H1 (cell line): ENCODE measurements at regions not wholly inside any gene's neighbourhood (a gene's known extent, or its start where the extent isn't known, plus 50 kb on each side); places are given as distances from the start of the nearest gene placed in this dataset.

ENCODE experiments used
- POLR2A ChIP-seq, 2 experiments: IDR thresholded peaks; 1 replicate in 1 of 2; 2 replicates in 1 of 2; pipeline ENCODE4 v1.6.1; 2011; ENCODE audit warnings: low read depth in 2 of 2, low read length in 2 of 2, mild to moderate bottlenecking in 2 of 2; ENCODE audit errors: control extremely low read depth in 1 of 2
- TF ChIP-seq, protein P1 (sequence below), 3 experiments: IDR thresholded peaks; 1 replicate in 2 of 3; 2 replicates in 1 of 3; pipeline versions ENCODE4 v1.5.1 to v1.6.1; 2011; ENCODE audit warnings: low read length in 3 of 3, mild to moderate bottlenecking in 3 of 3, inconsistent platforms in 2 of 3, low read depth in 1 of 3, moderate library complexity in 1 of 3; ENCODE audit not compliant: insufficient read depth in 1 of 3; ENCODE audit errors: control extremely low read depth in 1 of 3

DNA sequence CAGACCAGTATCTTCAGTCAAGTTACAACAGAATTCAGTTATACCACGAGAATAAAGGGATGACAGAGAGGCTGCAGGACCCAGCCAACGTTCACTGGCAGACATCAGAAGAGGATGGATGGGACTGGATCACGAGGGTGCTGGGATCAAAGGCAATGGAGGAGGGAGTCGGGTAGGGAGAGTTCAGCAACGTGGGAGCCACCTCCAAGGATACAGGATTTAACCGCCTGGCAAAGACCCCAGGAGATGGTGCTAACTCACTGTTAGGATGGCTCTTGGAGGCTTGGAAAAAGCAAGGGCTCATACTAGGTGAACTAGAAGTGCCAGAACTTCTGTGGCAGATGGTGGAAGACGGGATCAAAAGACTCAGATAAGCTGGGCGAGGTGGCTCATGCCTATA lies 99.1 kb upstream of the DISP3 start:
- TF ChIP-seq POLR2A (IDR thresholded peaks at IDR 0.05; ENCODE audit: control extremely low read depth in 1 of 2, low read depth in 2 of 2, low read length in 2 of 2), result no peak
- TF ChIP-seq, protein P1, sequence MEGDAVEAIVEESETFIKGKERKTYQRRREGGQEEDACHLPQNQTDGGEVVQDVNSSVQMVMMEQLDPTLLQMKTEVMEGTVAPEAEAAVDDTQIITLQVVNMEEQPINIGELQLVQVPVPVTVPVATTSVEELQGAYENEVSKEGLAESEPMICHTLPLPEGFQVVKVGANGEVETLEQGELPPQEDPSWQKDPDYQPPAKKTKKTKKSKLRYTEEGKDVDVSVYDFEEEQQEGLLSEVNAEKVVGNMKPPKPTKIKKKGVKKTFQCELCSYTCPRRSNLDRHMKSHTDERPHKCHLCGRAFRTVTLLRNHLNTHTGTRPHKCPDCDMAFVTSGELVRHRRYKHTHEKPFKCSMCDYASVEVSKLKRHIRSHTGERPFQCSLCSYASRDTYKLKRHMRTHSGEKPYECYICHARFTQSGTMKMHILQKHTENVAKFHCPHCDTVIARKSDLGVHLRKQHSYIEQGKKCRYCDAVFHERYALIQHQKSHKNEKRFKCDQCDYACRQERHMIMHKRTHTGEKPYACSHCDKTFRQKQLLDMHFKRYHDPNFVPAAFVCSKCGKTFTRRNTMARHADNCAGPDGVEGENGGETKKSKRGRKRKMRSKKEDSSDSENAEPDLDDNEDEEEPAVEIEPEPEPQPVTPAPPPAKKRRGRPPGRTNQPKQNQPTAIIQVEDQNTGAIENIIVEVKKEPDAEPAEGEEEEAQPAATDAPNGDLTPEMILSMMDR (IDR thresholded peaks at IDR 0.05; ENCODE audit: control extremely low read depth in 1 of 3, insufficient read depth in 1 of 3, low read depth in 1 of 3, low read length in 3 of 3), result no peak
